ENCODE measurements at regions not wholly inside any gene's neighbourhood (a gene's known extent, or its start where the extent isn't known, plus 50 kb on each side); places are given as distances from the start of the nearest gene placed in this dataset.
A peak's percentile ranks its signal among the peaks of the same experiment; 100 is the strongest.

- DNase-seq, result no peak
These were observed 101.4 kb upstream of the ACTRT2 start for GRCh38 chr1:2919841-2920240.

- DNase-seq, result no peak
These were observed 100.7 kb upstream of the ACTRT2 start for GRCh38 chr1:2920421-2921015.

GRCh38 chr1:2921970-2922686 lies 99.1 kb upstream of the ACTRT2 start:
- DNase-seq, result peak; percentile 45

DNA sequence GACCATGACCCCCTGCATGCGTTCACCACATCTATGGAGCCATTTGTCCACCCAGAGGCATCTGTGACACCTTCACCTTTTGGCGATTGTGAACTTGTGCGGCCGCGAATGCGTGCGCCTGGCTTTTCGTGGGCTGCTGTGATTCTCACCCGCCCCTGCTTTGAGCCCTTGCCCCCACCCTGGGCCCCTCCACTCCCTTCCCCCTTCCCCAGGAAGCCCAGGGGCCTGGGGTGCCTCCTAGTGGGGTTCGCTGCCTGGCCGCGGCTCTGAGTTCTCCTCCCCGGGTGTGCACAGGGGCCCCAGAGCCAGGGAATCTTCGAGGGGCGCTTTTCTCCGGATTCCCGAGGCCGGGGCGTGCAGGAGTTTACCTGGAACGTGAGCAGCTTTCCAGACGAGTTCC lies 97.9 kb upstream of the ACTRT2 start:
- DNase-seq, result no peak

- no peak for DNase-seq
These were observed 96.0 kb upstream of the ACTRT2 start for GRCh38 chr1:2925291-2925690.

- no peak for DNase-seq
These were observed 95.3 kb upstream of the ACTRT2 start for GRCh38 chr1:2925918-2926317.

DNA sequence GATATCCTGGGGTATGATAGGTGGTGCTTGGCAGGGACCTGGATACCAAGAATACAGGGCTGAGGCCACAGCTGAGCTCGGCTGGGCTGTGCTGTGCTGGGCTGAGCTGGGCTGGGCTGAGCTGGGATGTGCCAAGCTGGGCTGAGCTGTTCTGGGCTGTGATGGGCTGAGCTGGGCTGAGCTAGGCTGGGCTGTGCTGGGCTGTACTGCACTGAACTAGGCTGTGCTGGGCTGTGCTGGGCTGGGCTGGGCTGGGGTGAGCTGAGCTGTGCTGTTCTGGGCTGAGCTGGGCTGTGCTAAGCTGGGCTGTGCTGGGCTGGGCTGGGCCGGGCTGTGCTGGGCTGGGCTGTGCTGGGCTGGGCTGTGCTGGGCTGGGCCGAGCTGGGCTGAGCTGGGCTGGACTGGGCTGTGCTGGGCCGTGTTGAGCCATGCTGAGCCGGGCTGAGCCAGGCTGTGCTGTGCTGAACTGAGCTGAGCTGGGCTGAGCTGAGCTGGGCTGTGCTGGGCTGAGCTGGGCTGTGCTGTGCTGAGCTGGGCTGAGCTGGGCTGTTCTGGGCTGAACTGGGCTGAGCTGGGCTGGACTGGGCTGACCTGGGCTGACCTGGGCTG lies 94.7 kb upstream of the ACTRT2 start:
- no peak for DNase-seq

GRCh38 chr1:2927393-2928360 lies 93.6 kb upstream of the ACTRT2 start:
- DNase-seq, result no peak

DNA sequence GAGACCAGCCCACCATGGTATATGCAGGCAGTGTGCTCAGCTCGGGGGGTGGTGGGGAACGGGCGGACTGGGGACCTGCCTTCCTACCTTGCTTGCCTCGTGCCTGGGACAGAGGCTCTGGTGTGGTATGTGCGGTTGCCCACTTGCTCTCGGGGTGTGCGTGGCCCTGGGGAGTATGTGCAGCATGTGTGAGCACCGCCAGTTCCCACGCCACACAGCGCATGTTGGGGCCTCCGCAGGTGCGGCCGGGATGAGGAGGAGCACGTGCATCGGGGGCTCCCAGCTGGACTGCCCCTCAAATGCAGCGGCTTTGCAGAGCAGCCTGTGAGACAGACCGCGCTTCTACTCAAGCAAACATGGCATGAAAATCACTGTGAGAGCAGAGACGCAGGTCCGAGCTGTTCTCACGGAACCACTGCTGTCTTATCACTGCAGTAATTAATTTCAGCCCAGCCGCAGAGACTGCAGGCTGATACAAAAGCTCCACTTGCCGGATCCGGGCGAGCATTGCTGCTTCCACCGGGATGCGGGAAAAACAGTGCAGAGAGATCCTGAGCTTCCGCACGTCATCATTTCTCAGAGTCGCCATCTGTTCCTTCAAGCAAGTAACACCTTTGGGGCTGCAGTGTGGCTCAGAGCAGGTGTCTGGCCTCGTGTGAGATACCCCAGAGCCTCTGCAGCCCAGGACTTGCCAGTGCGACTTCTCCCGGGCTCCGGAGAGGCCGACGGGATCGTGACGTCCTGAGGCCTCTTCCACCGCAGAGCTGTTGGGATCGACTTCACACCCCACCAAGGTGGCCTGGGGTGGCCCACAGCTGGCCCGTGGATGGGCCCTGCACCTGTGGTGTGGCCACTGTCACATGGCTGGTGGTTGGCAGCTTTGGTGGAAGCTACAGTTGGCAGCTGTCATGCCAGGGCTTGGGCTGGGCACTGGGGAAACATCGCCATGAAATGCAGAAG lies 92.6 kb upstream of the ACTRT2 start:
- DNase-seq, result no peak

DNA sequence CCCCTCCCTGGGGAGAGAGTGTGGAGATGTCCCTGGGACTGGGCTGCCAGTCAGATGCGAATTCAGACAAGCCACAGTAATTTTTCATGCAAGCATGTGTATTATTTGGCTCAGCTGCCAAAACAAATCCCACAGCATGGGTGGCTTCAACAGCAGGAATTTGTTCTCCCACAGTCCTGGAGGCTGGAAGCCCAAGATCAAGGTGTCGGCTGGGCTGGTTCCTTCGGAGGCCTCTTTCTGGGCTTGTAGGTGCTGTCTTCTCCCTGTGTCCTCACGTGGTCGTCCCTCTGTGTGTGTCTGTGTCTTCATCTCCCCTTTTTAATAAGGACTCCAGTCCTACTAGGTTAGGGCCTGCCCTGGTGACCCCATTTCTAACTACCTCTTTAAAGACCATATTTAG lies 91.9 kb upstream of the ACTRT2 start:
- DNase-seq, result no peak

DNA sequence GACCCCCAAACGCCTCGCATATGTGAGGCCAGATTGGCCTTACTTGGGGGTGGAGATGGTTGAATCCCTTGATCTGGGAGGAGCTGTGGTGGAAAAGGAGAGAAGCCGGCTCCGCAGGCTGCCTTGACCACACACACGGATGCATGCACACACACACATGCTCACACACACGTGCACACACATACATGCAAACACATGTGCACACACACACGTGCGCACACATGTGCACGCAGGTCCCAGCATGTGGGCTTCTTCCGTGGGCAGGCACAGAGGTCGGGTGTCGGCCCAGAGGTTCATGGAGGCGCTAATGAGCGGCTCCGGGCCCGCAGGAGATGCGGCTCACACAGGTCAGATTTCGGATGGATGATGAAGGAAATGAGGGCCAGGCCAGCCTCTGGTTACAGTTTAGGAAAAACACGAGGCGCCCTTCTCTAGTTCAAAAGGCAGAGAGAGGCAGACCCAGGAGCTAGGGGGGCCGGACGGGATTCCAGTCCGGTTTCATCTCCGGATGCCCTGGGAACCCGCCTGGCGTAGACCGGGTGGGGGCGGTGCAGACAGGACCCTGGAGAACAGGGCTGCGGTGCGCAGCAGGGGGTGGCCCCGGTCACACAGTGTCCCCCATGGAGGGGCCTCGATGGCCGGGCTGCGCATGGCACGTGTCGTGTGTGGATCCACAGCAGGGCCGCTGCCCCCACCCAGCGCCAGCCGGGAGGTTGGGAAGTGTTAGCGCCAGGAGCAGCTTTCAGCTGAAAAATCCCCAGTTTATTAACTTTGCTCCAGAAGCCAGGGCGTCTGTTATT lies 91.1 kb upstream of the ACTRT2 start:
- no peak for DNase-seq

GRCh38 chr1:2930913-2931723 lies 90.1 kb upstream of the ACTRT2 start:
- no peak for DNase-seq

GRCh38 chr1:2931724-2932401 lies 89.4 kb upstream of the ACTRT2 start:
- DNase-seq, result no peak

DNA sequence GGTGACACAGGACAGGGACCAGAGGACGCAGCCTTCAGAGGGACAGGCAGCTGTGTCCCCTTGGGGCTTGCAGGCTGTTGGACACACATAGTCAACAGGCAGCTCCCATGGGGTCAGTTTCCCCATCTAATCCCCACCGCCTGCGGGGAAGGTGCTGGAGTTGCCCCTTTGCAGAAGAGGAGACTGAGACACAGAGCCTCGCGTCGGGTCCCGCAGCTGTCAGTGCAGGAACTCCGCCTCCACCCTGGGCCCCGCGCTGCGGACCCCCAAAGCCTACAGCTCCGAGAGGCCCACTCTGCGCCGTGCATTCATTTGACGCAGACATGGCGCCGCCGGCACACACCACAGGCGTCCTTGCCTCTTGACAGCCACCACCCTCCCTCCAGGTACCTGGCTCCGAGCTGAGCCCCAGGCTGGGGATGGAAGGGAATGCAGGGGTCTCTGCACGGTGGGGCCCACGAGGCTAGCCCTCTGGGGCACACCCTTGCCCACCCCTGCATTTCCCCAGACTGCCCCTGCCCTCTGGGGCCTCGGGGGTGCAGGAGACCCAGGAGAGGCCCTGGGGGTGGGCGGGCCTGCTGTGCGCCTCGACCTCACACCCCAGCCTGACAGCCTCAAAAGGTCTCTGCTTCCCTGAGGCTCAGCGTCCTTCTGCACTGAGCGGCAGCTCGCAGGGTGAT lies 88.5 kb upstream of the ACTRT2 start:
- DNase-seq, result no peak

- DNase-seq, result no peak
These were observed 87.7 kb upstream of the ACTRT2 start for GRCh38 chr1:2933431-2934155.

DNA sequence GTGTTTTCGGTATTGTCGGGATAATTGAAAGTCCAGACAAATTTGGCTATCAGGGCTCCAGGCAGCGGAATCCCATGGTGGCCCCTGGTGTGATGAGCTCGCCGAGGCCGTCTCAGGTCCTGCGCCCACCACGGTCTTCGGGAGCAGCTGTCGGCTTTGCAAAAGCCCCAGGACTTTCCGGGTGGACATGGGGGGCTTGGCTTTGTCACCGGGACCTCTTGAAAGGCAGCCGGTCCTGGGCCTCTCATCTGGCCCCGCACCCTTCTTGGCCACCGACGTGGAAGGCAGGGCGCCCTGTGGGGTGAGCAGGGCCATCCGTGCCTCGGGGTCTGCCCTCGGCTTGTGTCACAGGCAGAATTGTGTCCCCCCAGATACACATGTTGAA lies 87.1 kb upstream of the ACTRT2 start:
- DNase-seq, result no peak

DNA sequence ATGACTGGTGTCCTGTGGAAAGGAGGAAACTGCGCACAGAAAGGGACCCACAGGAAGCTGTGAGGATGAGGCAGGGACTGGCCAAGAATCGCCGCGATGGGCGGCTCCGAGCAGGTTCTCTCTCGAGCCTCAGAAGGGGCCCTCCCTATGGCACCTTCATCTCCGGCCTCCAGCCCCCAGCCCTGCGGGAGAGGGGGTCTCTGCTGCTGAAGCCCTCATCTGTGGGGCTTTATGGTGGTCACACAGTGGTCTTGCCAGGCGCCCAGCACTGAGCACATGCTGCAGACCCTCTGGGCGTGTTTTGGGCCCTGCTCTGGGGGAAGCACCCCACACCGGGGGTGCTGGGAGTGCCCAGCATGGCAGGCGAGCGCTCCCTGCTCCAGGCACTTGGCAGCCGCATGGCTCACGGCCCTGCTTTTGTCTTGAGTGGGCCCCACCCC lies 86.6 kb upstream of the ACTRT2 start:
- DNase-seq, result no peak

- DNase-seq, result no peak
These were observed 86.1 kb upstream of the ACTRT2 start for GRCh38 chr1:2935184-2935583.

Measured in activated naive CD4-positive, alpha-beta T cell treated with anti-CD3 and anti-CD28 coated beads, Interleukin-2, amount 50 U/mL, for 16 hours (primary cell).